ENCODE measurements at regions not wholly inside any gene's neighbourhood (a gene's known extent, or its start where the extent isn't known, plus 50 kb on each side); places are given as distances from the start of the nearest gene placed in this dataset.

- TF ChIP-seq CTCF (IDR thresholded peaks at IDR 0.05) = no peak
- no peak for TF ChIP-seq POLR2A (IDR thresholded peaks at IDR 0.05)
Observed at GRCh38 chr2:83587309-83587708, 871.8 kb downstream of the SUCLG1 start.
